Activated CD4-positive, alpha-beta T cell treated with anti-CD3 and anti-CD28 coated beads, Interleukin-2, Interleukin-6, amounts not matched to agents 100 ng/mL and 50 ng/mL, durations not matched to agents 16 hours and 8 hours (primary cell): ENCODE measurements at regions not wholly inside any gene's neighbourhood (a gene's known extent, or its start where the extent isn't known, plus 50 kb on each side); places are given as distances from the start of the nearest gene placed in this dataset.
"Not testable (repeated sequence)": the region's sequence is repeated elsewhere in the genome, so short reads cannot be mapped to it uniquely, and the experiment has no call there.

Source experiments
- DNase-seq: peaks from one replicate; pipeline ENCODE4 v3.0.0-alpha.2; 2020

DNA sequence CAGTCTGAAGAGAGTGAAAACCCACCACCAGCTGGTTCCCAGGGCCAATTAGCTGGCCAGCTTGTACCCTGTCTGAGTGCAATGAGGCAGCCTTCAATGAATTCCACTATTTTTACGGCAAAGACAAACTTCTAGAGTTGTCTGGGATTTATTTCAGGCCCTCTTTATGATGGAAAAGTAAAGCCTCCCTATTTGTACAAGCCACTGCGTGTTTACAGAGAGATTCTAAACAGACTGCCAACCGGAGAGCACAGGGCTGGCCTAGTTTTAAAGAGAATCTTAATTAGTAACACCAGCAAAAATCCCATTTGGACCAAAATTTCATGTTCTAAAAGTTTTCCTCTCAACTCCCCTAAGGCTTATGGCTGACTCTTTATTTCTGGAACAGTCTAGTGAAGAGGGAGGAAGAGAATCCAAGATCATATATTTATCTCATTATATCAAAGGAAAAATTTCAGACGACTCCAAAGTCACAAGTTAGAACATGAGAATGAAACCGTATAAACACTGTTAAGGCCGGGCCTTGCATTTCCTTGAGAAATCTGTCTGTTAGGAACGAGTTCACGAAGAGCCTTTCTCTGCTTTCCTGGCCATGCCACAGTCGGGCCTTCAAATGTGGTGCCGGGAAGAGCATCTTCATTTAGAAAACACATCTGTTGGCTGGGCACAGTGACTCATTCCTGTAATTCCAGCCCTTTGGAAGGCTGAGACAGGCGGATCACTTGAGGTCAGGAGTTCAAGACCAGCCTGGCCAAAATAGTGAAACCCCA, 724.6 kb upstream of the NRP1 start:
- no peak for DNase-seq

DNA sequence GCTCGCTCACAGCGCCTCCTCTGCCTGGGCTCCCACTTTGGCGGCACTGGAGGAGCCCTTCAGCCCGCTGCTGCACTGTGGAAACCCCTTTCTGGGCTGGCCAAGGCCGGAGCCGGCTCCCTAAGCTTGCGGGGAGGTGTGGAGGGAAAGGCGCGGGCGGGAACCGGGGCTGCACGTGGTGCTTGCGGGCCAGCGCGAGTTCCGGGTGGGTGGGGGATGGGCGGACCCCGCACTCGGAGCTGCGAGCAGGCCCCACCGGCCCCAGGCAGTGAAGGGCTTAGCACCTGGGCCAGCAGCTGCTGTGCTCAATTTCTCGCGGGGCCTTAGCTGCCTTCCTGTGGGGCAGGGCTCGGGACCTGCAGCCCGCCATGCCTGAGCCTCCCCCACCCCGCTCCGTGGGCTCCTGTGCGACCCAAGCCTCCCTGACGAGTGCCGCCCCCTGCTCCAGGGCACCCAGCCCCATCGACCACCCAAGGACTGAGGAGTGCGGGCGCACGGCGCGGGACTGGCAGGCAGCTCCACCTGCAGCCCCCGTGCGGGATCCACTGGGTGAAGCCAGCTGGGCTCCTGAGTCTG, 721.0 kb upstream of the NRP1 start:
- not testable (repeated sequence) for DNase-seq

DNA sequence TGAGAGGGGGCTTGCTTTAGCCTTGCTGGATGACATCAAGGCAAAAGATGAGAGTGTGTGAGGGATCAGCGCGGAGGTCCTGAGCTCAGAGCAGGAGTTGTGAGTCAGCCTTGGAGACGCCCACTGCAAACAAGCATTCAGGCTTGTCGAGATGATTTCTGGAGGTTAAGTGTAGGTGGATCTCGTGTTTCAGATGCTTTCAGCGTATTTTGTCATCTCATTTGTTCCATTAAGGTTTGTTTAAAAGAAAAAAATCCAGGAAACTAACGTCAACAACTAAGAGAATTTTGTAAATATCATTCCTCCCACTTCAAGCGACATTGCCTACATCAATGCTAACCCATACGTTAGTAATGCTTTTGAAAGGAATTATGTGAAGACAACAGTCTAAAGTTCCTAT, 715.4 kb upstream of the NRP1 start:
- peak; percentile 2 for DNase-seq

DNA sequence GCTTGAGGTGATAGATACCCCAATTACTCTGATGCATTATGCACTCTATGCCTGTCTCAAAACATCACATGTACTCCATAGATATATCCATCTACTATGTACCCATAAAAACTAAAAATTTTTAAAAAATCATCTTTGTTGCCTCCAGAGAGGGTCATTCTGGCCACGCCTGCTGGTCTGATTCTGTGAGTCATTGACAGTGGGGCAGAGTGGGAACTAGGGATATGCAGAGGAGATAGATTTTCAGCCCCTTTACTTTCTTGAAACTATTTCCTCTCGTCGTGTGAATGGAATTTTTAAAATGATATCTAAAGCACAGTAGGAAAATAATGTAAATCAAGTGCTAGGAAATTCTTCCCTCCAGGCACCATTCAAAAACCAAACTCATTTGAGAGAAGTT, 715.0 kb upstream of the NRP1 start:
- no peak for DNase-seq

DNA sequence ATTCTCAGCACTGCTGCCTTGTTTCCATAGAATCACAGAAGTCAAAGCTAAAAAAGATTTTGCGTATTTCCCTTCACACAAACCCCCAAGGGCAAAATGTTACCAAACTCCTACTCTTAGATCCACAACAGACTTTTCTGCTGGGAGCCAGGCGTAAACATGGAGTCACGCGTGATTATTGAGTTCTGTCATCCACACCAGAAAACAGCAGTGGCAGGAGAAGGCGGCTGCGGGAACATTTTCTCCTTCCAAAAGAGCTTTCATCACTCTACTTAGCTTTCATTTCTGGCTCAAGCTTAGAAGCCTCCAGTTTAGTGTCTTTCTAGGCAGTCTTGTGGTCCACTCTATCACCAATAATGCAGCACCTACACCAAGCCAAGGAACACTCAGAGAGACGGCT, 712.9 kb upstream of the NRP1 start:
- DNase-seq = no peak

DNA sequence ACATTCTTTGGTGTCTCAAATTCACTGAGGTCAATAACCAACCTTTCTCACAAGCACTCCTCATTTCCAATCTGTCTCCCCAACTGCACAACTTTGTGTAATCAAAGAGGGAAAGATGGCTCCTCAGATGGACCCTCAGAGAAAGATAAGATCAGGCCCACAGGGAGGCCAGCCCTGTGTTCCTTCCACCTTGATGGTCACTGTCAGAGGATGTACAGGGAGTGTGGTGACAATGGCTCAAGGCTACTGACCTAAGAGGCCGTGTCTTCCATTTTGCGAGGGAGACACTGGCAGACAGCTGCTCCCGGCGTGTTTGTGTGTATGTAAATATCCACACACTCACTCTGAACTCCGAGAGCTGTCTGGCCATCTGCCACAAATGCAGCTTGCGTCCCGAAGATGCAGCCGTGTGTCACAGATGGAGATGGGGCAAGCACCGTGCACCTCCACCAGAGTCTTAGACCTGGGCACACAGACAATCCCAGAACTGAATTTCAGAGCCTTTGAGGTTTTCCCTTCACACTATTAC, 712.1 kb upstream of the NRP1 start:
- DNase-seq = no peak

DNA sequence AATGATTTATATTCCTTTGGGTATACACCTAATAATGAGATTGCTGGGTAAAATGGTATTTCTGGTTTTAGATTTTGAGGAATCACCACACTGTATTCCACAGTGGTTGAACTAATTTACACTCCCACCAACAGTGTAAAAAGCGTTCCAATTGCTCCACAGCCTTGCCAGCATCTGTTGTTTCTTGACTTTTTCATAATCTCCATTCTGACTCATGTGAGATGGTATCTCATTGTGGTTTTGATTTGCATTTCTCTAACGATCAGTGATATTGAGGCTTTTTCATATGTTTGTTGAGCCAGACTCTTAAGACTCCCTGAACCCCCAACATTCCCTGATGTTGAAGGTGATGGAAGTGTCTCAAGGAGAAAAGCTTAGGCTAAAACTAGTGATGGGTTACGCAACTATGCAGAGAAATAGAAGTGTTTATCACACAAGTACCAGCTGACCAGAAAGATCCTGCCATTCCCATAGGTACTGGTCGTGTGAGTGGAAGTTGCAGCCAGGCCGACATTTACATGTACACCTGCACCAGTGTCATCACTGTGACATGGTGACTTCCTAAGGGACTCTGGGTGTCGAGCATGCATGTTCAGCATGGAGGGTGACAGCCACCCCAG, 711.2 kb upstream of the NRP1 start:
- DNase-seq = peak; percentile 1

DNA sequence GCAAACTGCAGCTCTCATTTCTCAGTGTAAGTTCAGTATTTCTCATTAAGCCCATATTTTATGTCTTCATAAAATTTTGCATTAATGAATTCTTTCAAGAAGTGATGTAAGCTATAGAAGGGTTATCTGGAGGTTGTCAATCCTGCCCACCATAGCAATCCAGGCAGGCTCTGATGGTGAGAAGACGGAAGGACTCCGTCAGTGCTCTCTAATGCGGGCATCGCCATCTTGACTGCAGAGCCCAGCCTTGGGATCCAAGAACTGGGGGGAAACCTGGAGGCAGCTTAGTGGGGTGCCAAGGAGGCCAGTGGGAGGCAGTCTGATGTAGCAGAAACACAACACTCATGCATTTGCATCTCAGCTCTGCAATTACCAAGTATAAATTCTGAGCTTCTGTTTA, 707.4 kb upstream of the NRP1 start:
- no peak for DNase-seq

DNA sequence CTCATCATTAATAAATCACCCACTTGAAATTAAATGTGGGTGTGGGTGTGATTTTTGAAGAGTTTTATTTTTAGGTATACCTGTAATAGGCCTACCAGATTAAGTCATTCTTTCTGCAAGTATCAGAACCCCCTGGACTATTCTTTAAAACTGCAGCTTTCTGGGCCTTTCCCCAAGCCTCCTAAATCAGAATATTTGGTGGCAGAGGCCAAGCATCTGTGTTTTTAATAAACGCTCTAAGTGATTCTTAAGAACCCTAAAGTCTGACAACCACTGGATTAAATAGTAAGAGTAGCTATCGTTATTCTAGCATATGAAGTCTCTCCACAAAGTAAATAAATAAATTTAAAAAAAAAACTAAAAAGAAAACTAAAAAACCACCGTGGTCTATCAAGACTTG, 703.0 kb upstream of the NRP1 start:
- no peak for DNase-seq

DNA sequence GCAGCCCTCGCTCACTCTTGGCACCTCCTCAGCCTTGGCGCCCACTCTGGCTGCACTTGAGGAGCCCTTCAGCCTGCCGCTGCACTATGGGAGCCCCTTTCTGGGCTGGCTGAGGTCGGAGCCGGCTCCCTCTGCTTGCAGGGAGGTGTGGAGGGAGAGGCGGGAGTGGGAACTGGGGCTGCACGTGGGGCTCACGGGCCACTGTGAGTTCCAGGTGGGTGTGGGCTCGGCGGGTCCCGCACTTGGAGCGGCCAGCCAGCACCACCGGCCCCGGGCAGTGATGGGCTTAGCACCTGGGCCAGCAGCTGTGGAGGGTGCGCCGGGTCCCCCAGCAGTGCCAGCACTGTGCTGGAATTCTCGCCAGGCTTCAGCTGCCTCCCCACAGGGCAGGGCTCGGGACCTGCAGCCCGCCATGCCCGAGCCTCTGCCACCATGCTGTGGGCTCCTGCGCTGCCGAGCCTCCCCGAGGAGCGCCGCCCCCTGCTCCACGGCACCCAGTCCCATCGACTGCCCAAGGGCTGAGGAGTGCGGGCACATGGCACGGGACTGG, 700.8 kb upstream of the NRP1 start:
- DNase-seq = not testable (repeated sequence)

DNA sequence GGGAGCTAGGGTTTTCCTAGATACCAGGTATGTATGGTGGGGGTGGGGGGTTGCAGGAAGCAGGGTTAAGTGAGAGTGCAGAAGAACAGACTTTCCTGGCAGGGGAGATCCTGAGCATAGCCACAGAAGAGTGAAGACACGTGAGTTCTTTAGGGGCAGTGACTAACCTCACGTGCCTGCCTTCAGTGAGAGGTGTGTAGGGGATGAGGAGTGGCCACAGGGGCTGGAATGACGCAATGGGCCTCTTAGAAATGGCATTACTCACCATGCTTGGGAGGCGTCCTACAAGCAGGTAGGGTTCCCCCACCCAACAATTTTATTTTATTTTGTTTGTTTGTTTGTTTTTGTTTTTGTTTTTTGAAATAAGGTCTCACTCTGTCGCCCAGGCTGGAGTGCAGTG, 698.6 kb upstream of the NRP1 start:
- DNase-seq = no peak

DNA sequence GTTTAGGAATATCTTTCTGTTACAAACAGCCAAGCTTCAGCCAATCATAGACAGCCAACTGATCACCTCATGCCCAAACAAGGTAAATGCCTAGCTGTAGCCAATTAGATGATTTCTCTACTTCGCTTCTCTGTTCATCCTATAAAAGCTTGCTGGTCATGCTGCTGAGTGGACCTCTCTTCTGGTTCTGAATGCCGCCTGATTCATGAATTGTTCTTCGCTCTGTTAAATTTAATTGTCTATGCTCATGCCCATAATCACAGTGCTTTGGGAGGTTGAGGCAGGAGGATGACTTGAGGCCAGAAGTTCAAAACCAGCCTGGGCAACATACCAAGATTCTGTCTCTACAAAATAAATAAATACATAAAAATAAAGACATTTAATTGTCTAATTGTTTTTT, 698.1 kb upstream of the NRP1 start:
- no peak for DNase-seq

DNA sequence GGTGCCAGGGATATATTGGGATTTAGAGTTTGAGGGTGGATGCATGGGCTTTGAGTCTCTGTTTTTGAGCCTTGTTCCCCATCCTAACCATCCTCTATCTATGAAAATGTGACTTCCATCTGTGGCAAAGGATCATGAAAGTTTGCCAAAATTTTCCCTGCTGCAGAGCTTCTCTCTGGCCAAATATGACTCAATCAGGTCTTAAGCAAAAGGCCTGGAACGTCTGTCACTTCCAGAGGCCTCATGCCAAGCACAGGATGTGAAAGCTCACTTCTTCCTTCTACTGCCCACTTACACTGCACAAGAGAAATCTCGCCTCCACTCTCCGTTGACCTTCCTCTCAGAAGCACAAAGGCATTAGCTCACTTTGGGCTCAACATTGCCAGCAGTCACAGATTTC, 696.9 kb upstream of the NRP1 start:
- DNase-seq = no peak

DNA sequence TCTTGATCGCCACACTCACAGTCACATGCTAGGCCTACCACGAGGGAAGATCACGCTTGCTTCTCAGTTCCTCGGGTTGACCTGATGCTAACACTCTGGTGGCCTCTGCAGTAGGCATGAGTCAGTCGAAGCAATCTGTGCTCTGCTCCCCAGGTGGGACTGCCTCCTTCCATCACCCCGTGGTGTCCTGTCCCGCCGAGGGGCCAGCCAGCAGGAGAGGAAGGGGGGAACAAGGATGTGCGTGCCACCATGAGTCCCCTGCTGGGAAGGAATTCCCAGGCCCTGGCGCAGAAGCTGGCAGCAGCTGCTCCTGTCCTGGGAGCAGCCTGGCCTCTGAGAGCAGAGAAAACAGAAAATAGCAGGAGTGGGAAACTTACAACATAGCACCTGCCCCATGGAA, 695.0 kb upstream of the NRP1 start:
- DNase-seq = no peak

DNA sequence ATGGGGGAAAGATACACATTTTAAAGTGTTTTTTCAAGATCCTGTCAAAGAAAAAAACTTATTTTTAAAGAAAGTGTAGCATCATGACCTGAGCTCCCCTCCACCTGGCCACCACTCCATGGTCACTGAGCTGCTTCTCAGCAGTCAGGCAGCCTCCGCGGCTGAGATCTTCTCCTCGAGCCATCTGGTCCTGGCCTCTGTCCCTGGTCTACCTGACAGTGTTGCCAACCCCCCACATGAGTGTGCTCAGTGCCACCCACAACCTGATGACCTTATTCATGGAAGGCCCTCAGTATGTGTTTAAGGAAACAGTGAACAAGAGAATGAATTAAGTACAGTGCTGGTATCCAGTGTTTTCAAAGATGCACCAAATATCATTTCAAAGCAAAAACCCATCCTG, 694.5 kb upstream of the NRP1 start:
- no peak for DNase-seq

DNA sequence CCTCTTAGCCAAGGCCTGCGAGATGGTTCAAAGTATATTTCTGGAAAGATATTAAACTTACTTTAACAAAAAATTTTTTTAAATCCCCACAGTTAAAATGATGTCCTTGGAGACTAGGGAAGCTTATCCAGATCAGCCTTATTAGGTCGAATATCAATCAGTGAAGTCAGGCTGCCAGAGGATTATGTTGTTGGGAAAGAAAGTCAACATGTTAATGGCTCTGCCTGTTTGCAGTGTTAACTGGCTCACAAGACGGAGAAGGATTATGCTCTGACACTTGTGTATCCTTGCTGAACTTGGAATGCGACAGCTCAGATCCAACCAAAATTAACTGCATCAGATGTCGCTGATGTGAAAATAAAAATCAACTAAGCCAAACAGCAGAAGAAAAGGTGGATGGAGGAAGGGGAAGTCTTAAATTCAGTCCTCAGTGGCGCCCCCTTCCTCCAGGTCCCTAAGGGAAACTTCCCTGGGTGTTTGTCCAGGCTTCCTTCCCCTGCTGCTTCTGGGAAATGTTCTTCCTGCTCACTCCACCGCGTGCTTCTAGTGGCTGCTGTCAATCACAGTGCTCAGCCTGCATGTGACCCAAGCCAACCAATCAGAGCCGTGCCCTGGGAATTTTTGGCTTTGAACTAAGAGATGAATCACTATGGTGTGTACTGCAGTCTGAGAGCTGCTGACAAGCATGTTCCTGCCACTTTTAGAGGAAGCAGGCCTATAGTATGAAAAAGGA, 690.4 kb upstream of the NRP1 start:
- no peak for DNase-seq

DNA sequence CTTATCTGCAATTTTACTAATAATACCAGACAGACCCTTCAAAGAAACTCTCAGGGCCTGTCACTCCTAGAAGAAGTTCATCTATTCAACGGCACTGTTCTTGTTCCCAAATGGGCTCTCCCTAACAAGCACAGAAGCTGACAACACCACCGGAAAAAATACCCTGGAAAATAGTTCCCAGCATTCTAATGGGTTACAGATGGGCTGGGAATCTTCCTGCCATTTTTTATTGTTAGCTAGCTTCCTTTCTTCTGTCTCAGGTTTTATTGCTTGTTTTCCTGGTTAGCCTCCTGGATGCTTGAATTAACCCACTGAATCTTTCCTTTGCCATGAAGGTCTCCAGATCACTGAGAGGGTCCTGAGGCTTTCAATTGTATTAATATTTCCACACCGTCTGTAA, 689.8 kb upstream of the NRP1 start:
- DNase-seq = no peak

DNA sequence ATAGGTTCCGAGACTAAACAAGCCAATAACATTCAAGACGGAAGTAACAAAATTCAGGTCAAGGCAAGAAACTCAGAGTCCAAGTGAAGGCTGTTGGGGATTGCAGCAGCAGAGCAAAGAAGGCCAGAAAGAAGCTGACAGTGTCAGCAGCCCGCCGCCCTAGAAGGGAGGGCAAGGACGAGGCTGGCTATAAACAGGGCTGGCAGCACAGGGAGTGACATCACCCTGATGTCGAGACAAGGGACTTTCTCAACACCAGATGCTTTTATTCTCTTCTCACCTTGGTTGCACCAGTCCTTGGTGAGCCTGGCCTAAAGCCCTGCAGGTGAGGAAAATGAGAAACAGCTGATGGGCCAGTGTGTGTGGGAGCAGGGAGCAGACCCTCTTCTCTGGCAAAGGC, 687.7 kb upstream of the NRP1 start:
- no peak for DNase-seq

DNA sequence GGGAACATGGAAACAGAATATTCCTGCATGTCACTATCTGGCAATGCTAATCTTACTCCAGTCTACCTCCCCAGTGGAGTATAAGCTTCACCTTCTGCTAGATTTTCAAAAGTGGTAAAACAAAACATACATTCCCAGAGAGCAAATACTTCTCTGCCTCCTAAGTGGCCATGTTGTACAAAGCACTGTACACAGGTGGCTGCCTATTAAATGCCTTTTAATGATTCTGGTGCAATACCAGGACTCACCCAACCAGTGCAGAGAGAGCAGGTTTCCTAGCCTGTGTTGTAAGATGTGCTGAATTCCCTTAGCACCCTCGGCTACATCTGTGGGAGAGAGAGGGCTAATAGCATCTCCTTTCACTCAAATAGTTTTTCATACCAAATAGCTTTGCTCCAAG, 684.3 kb upstream of the NRP1 start:
- no peak for DNase-seq

DNA sequence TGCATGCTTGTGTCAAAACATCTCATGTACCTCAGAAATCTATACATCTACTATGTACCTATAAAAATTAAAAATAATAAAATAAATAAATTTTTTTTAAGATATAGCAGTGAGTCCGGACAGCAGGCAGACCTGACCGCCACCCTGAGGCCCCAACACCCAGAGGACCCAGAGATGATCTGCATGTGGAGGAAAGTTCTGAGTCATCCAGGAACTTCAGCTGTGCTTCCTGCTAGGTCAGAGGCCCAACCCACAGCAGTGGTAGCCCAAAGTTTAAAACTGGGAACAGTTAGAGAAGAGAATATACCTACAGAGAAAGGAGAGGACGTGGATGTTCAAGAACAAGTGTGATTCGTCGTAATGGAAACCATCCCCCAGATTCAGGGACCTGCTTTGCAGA, 683.7 kb upstream of the NRP1 start:
- DNase-seq = no peak

DNA sequence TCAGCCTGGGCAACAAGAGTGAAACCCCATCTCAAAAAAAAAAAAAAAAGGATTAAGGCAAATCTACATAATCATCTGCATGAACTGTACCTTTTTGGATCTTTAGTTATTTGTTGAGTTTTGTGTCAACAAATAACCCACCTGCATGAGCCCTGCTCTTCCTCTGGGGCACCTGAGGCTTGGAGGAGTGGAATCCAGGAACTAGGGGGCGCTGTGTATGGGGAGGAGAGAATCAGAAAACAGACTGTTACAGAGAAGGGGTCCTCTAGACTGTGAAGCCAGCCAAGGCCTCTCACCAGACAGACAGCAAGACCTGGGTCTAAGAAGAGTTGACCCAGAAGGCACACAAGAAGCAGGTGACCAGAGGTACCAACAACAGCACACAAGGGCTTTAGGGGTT, 682.8 kb upstream of the NRP1 start:
- no peak for DNase-seq

DNA sequence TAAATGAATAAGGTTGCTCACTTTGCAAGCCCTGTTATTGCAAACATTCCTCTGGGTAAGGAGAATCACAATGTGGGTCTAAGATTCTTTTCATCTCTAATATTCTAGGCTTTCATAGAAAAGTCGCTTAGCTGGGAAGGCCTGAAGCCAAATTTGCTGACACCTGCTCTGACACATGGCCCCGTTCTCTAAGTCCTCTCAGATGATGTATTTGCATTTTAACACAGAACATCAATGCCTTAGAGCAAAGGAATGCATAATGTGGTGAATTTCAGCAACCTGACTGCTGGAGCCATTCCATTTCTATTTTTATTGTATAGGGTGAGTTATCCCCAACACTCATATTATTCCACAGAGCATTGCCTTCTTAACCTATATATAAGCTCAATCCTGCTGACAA, 682.1 kb upstream of the NRP1 start:
- DNase-seq = no peak

DNA sequence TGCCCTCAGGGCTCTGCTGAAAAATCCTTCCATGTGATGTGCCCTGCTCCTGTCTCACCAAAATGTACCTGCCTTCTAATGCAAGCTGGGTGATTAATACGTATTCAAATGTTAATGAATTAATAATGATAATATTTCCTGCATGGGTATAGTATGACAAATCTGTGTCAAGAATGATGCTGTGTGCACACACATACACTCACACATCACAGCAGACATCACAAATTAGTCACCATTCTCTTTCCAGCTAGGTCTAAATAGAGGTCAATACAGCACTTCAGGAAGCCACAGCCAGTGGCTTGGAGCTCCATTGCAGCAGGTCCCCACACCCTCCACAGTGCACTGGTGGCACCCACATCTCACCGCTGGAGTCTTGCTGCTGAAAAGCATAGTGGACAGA, 681.2 kb upstream of the NRP1 start:
- no peak for DNase-seq
